Aorta (tissue), 5 donors: ENCODE measurements at regions not wholly inside any gene's neighbourhood (a gene's known extent, or its start where the extent isn't known, plus 50 kb on each side); places are given as distances from the start of the nearest gene placed in this dataset.

Experiments used
- ATAC-seq: fragments of 200-7000 bp; cut with Tn5 transposase; one replicate; pipeline ENCODE4 v1.9.1; 2022; ENCODE audit warnings: moderate library complexity; ENCODE audit not compliant: low FRiP score
- DNase-seq, 2 donors: peaks; one replicate each; pipeline ENCODE4 v3.0.0-alpha.2; 2020
- H3K27ac ChIP-seq, 2 donors: one replicate each; pipeline ENCODE4 v1.5.1; 2013; ENCODE audit warnings: low read length in 2 of 2, mild to moderate bottlenecking in 2 of 2, moderate library complexity in 2 of 2, control low read depth in 1 of 2, inconsistent platforms in 1 of 2, low read depth in 1 of 2
- H3K27me3 ChIP-seq, 2 donors: one replicate each; pipeline ENCODE4 v1.6.1; 2013; ENCODE audit warnings: control low read depth in 1 of 2, low read length in 1 of 2, mild to moderate bottlenecking in 1 of 2, moderate library complexity in 1 of 2; ENCODE audit not compliant: insufficient read depth in 2 of 2, control insufficient read depth in 1 of 2
- H3K36me3 ChIP-seq, 2 donors: one replicate each; pipeline ENCODE4 v1.6.1; 2013; ENCODE audit warnings: control low read depth in 1 of 2, low read length in 1 of 2, mild to moderate bottlenecking in 1 of 2; ENCODE audit not compliant: insufficient read depth in 2 of 2, control insufficient read depth in 1 of 2
- H3K4me1 ChIP-seq, 2 donors: one replicate each; pipeline ENCODE4 v1.6.1; 2013; ENCODE audit warnings: low read length in 2 of 2, control low read depth in 1 of 2, mild to moderate bottlenecking in 1 of 2, moderate library complexity in 1 of 2; ENCODE audit not compliant: insufficient read depth in 2 of 2, control insufficient read depth in 1 of 2
- H3K4me3 ChIP-seq, 2 donors: one replicate each; pipeline ENCODE4 v1.5.1; 2013; ENCODE audit warnings: low read length in 2 of 2, control low read depth in 1 of 2, mild to moderate bottlenecking in 1 of 2
- H3K9me3 ChIP-seq: one replicate; pipeline ENCODE4 v1.6.1; 2013; ENCODE audit warnings: mild to moderate bottlenecking, low read length; ENCODE audit not compliant: control insufficient read depth
- WGBS, 2 donors: extraction: QIAGEN DNeasy Blood & Tissue Kit; methylation state at CpG; one replicate each; pipeline ENCODE4 v1.1.7; 2013; 5-methylcytosine and 5-hydroxymethylcytosine counted together
- intact Hi-C, 2 donors: fragments of 100-400 bp; cut with DNase I; formaldehyde crosslinking; loops; one replicate each; pipeline versions ENCODE4 v1.14.2 to v1.15.0; 2022
- donor health status: healthy with polysubstance abuse.
- donor health status: Bipolar disorder and iron deficiency.
- donor health status: DM: no; HTN: no; CAD: no.
- donor health status: DM: no; HTN: no; CAD: no.
- donor health status: DM: yes; HTN: yes; CAD: no.

- no peak overlapping the region for H3K27ac ChIP-seq
- peaks cover 4% of the 10 kb centered on the region for H3K9me3 ChIP-seq
- no peak for DNase-seq
- H3K36me3 ChIP-seq, result no peaks in the 10 kb centered on the region
- no peak for ATAC-seq
- no peak overlapping the region for H3K4me3 ChIP-seq
- no peaks in the 10 kb centered on the region for H3K27me3 ChIP-seq
- WGBS, 2 donors, result 65 to 75% methylated on average over 4 of the region's 4 CpGs
- H3K4me1 ChIP-seq, result no peaks in the 10 kb centered on the region
- intact Hi-C loops, result no loop called here
These were observed 113.7 kb downstream of the WNT7A start for GRCh38 chr3:13766128-13766527.

- 68 to 72% methylated on average over 9 of the region's 9 CpGs for WGBS, 2 donors
- Histone ChIP-seq H3K36me3 (no peaks in the 10 kb centered on the region), H3K4me1 (no peaks in the 10 kb centered on the region), H3K27ac (no peak overlapping the region), H3K4me3 (no peak overlapping the region), H3K27me3 (no peaks in the 10 kb centered on the region), H3K9me3 (peaks cover 4% of the 10 kb centered on the region)
- no peak for ATAC-seq
- DNase-seq, result no peak
- intact Hi-C loops, result no loop called here
These were observed 115.7 kb downstream of the WNT7A start for GRCh38 chr3:13764161-13764560.

- WGBS, 2 donors, result 73% methylated on average over 7 of the region's 7 CpGs
- Histone ChIP-seq H3K4me1 (no peaks in the 10 kb centered on the region), H3K36me3 (no peaks in the 10 kb centered on the region), H3K27me3 (no peaks in the 10 kb centered on the region), H3K9me3 (peaks cover 5% of the 10 kb centered on the region), H3K4me3 (no peak overlapping the region), H3K27ac (no peak overlapping the region)
- DNase-seq, result no peak
- intact Hi-C loops, result no loop called here
- no peak for ATAC-seq
These were observed 117.0 kb downstream of the WNT7A start for GRCh38 chr3:13762906-13763305.

- Histone ChIP-seq H3K36me3 (no peaks in the 10 kb centered on the region), H3K9me3 (peaks cover 1% of the 10 kb centered on the region), H3K4me3 (no peak overlapping the region), H3K27me3 (no peaks in the 10 kb centered on the region), H3K4me1 (no peaks in the 10 kb centered on the region), H3K27ac (no peak overlapping the region)
- 75 to 77% methylated on average over 1 of the region's 1 CpG for WGBS, 2 donors
- no peak for ATAC-seq
- intact Hi-C loops, result no loop called here
- DNase-seq, result no peak
These were observed 129.1 kb downstream of the WNT7A start for GRCh38 chr3:13750731-13751130.

GRCh38 chr3:13750215-13750614 is 129.7 kb downstream of the WNT7A start:
- H3K36me3 ChIP-seq, result no peaks in the 10 kb centered on the region
- intact Hi-C loops, result no loop called here
- no peak for ATAC-seq
- H3K4me3 ChIP-seq, result no peak overlapping the region
- no peak for DNase-seq
- WGBS, 2 donors, result 90 to 92% methylated on average over 5 of the region's 5 CpGs
- H3K9me3 ChIP-seq, result peaks cover 1% of the 10 kb centered on the region
- no peaks in the 10 kb centered on the region for H3K27me3 ChIP-seq
- no peak overlapping the region for H3K27ac ChIP-seq
- no peaks in the 10 kb centered on the region for H3K4me1 ChIP-seq

- no peak overlapping the region for H3K4me3 ChIP-seq
- DNase-seq (no peak), ATAC-seq (no peak)
- no peak overlapping the region for H3K27ac ChIP-seq
- H3K4me1 ChIP-seq, result no peaks in the 10 kb centered on the region
- no peaks in the 10 kb centered on the region for H3K27me3 ChIP-seq
- WGBS, 2 donors, result 81 to 83% methylated on average over 14 of the region's 14 CpGs
- no peaks in the 10 kb centered on the region for H3K9me3 ChIP-seq
- H3K36me3 ChIP-seq, result no peaks in the 10 kb centered on the region
- intact Hi-C loops, result no loop called here
These were observed 130.7 kb downstream of the WNT7A start for GRCh38 chr3:13749063-13749764.

- H3K27ac ChIP-seq, result no peak overlapping the region
- no peaks in the 10 kb centered on the region for H3K27me3 ChIP-seq
- WGBS, 2 donors, result 54 to 63% methylated on average over 17 of the region's 17 CpGs
- no peak for ATAC-seq
- DNase-seq, result no peak
- H3K4me3 ChIP-seq, result no peak overlapping the region
- intact Hi-C loops, result no loop called here
- H3K9me3 ChIP-seq, result peaks cover 2% of the 10 kb centered on the region
- no peaks in the 10 kb centered on the region for H3K4me1 ChIP-seq
- H3K36me3 ChIP-seq, result no peaks in the 10 kb centered on the region
These were observed 131.5 kb downstream of the WNT7A start for GRCh38 chr3:13748276-13748879.

GRCh38 chr3:13747627-13748026 is 132.2 kb downstream of the WNT7A start:
- Histone ChIP-seq H3K4me3 (no peak overlapping the region), H3K27me3 (no peaks in the 10 kb centered on the region), H3K36me3 (no peaks in the 10 kb centered on the region), H3K9me3 (peaks cover 4% of the 10 kb centered on the region), H3K4me1 (no peaks in the 10 kb centered on the region), H3K27ac (no peak overlapping the region)
- intact Hi-C loops, result no loop called here
- DNase-seq (no peak), ATAC-seq (no peak)
- WGBS, 2 donors, result 92% methylated on average over 5 of the region's 5 CpGs

- H3K4me1 ChIP-seq, result no peaks in the 10 kb centered on the region
- no peak overlapping the region for H3K4me3 ChIP-seq
- H3K27me3 ChIP-seq, result no peaks in the 10 kb centered on the region
- ATAC-seq (no peak), DNase-seq (no peak)
- H3K9me3 ChIP-seq, result peaks cover 5% of the 10 kb centered on the region
- WGBS, 2 donors, result 36 to 41% methylated on average over 7 of the region's 7 CpGs
- intact Hi-C loops, result no loop called here
- H3K27ac ChIP-seq, result no peak overlapping the region
- no peaks in the 10 kb centered on the region for H3K36me3 ChIP-seq
These were observed 133.5 kb downstream of the WNT7A start for GRCh38 chr3:13746385-13746784.
